H9 (cell line): ENCODE measurements at regions not wholly inside any gene's neighbourhood (a gene's known extent, or its start where the extent isn't known, plus 50 kb on each side); places are given as distances from the start of the nearest gene placed in this dataset.

Source experiments
- DNase-seq: peaks from one replicate; pipeline ENCODE4 v3.0.0-alpha.2; 2017
- H2AFZ ChIP-seq: one replicate; pipeline ENCODE4 v1.6.1; 2013; ENCODE audit warnings: mild to moderate bottlenecking, low read length, control low read depth, moderate library complexity
- H2AK5ac ChIP-seq: 2 replicates; pipeline ENCODE4 v1.6.1; 2013; ENCODE audit warnings: low read length, control low read depth, mixed read lengths; ENCODE audit not compliant: insufficient read length
- H2BK120ac ChIP-seq: one replicate; pipeline ENCODE4 v1.6.1; 2013; ENCODE audit warnings: low read depth, mild to moderate bottlenecking, low read length, control low read depth, inconsistent platforms; ENCODE audit not compliant: poor library complexity, severe bottlenecking
- H2BK12ac ChIP-seq: 2 replicates; pipeline ENCODE4 v1.6.1; 2013; ENCODE audit warnings: low read length, control low read depth, mixed read lengths, low read depth; ENCODE audit not compliant: insufficient read length
- H2BK15ac ChIP-seq: 2 replicates; pipeline ENCODE4 v1.6.1; 2013; ENCODE audit warnings: low read depth, low read length, control low read depth
- H2BK20ac ChIP-seq: one replicate; pipeline ENCODE4 v1.6.1; 2013; ENCODE audit warnings: low read depth, mild to moderate bottlenecking, low read length, control low read depth, inconsistent platforms; ENCODE audit not compliant: poor library complexity, severe bottlenecking
- H2BK5ac ChIP-seq: 2 replicates; pipeline ENCODE4 v1.6.1; 2013; ENCODE audit warnings: low read length, control low read depth, mixed read lengths; ENCODE audit not compliant: insufficient read length
- H3K14ac ChIP-seq: 2 replicates; pipeline ENCODE4 v1.6.1; 2013; ENCODE audit warnings: low read length, control low read depth; ENCODE audit not compliant: insufficient read depth
- H3K18ac ChIP-seq: 2 replicates; pipeline ENCODE4 v1.6.1; 2013; ENCODE audit warnings: low read depth, mild to moderate bottlenecking, mixed read lengths, low read length, control low read depth; ENCODE audit not compliant: insufficient read length
- H3K23ac ChIP-seq: 2 replicates; pipeline ENCODE4 v1.6.1; 2013; ENCODE audit warnings: low read length, control low read depth, mixed read lengths, low read depth; ENCODE audit not compliant: insufficient read length
- H3K23me2 ChIP-seq: 2 replicates; pipeline ENCODE4 v1.6.1; 2013; ENCODE audit warnings: low read depth, mild to moderate bottlenecking, mixed read lengths, low read length, control low read depth; ENCODE audit not compliant: insufficient read length, poor library complexity, severe bottlenecking
- H3K27ac ChIP-seq: 2 replicates; pipeline ENCODE4 v1.5.1; 2013; ENCODE audit warnings: low read length, control low read depth, mixed read lengths, low read depth; ENCODE audit not compliant: insufficient read length
- H3K27me3 ChIP-seq: 2 replicates; pipeline ENCODE4 v1.6.1; 2013; ENCODE audit warnings: low read length, control low read depth, inconsistent platforms; ENCODE audit not compliant: insufficient read depth
- H3K4ac ChIP-seq: 2 replicates; pipeline ENCODE4 v1.6.1; 2013; ENCODE audit warnings: low read depth, mild to moderate bottlenecking, control low read depth, inconsistent platforms, low read length, moderate library complexity
- H3K4me1 ChIP-seq: 2 replicates; pipeline ENCODE4 v1.6.1; 2013; ENCODE audit warnings: low read length, control low read depth, inconsistent platforms; ENCODE audit not compliant: insufficient read depth
- H3K4me2 ChIP-seq: 2 replicates; pipeline ENCODE4 v1.6.1; 2013; ENCODE audit warnings: low read length, control low read depth, mixed read lengths; ENCODE audit not compliant: insufficient read length, insufficient read depth
- H3K56ac ChIP-seq: 2 replicates; pipeline ENCODE4 v1.6.1; 2013; ENCODE audit warnings: low read depth, mild to moderate bottlenecking, mixed read lengths, low read length, control low read depth; ENCODE audit not compliant: insufficient read length
- H3K79me1 ChIP-seq: 2 replicates; pipeline ENCODE4 v1.6.1; 2013; ENCODE audit warnings: low read depth, mild to moderate bottlenecking, moderate library complexity, low read length, control low read depth, inconsistent platforms; ENCODE audit not compliant: insufficient read depth, poor library complexity, severe bottlenecking
- H3K79me2 ChIP-seq: 2 replicates; pipeline ENCODE4 v1.6.1; 2013; ENCODE audit warnings: low read length, control low read depth, inconsistent platforms; ENCODE audit not compliant: insufficient read depth
- H3K9ac ChIP-seq: 2 replicates; pipeline ENCODE4 v1.6.1; 2013; ENCODE audit warnings: low read length, control low read depth, mixed read lengths; ENCODE audit not compliant: insufficient read length; ENCODE audit errors: extremely low read depth
- H3K9me3 ChIP-seq: one replicate; pipeline ENCODE4 v1.6.1; 2013; ENCODE audit warnings: low read depth, low read length, inconsistent platforms; ENCODE audit not compliant: control insufficient read depth
- H3T11ph ChIP-seq: one replicate; pipeline ENCODE4 v1.6.1; 2013; ENCODE audit warnings: mild to moderate bottlenecking, low read length, control low read depth, inconsistent platforms
- H4K20me1 ChIP-seq: one replicate; pipeline ENCODE4 v1.6.1; 2013; ENCODE audit not compliant: control insufficient read depth, insufficient read length, insufficient read depth
- H4K5ac ChIP-seq: 2 replicates; pipeline ENCODE4 v1.6.1; 2013; ENCODE audit warnings: low read depth, mild to moderate bottlenecking, mixed read lengths, low read length, control low read depth; ENCODE audit not compliant: insufficient read length
- H4K8ac ChIP-seq: replicated peaks from 2 replicates; pipeline ENCODE4 v1.6.1; 2013; ENCODE audit warnings: low read length, control low read depth, mixed read lengths, low read depth; ENCODE audit not compliant: insufficient read length
- H4K91ac ChIP-seq: 2 replicates; pipeline ENCODE4 v1.6.1; 2013; ENCODE audit warnings: low read depth, mild to moderate bottlenecking, moderate library complexity, mixed read lengths, low read length, control low read depth; ENCODE audit not compliant: insufficient read length
- H3K27ac Mint-ChIP-seq, 3 experiments: 2 replicates in 2 of 3; 3 replicates in 1 of 3; pipeline ENCODE4 v1.8.0; 2020 to 2021; ENCODE audit warnings: mixed read lengths in 3 of 3, mild to moderate bottlenecking in 1 of 3, moderate library complexity in 1 of 3
- H3K27me3 Mint-ChIP-seq: 2 replicates; pipeline ENCODE4 v1.8.0; 2021; ENCODE audit warnings: low read depth, mild to moderate bottlenecking, moderate library complexity, mixed read lengths
- H3K36me3 Mint-ChIP-seq, 3 experiments: 2 replicates in 2 of 3; 3 replicates in 1 of 3; pipeline ENCODE4 v1.8.0; 2020 to 2021; ENCODE audit warnings: low read depth in 3 of 3, mixed read lengths in 3 of 3; ENCODE audit not compliant: insufficient read depth in 1 of 3
- H3K4me1 Mint-ChIP-seq, 2 experiments: 2 replicates each; pipeline ENCODE4 v1.8.0; 2020; ENCODE audit warnings: mixed read lengths in 2 of 2
- H3K4me3 Mint-ChIP-seq, 2 experiments: 2 replicates in 1 of 2; 3 replicates in 1 of 2; pipeline ENCODE4 v1.8.0; 2020 to 2021; ENCODE audit warnings: mild to moderate bottlenecking in 2 of 2, mixed read lengths in 2 of 2, moderate library complexity in 1 of 2
- H3K9me3 Mint-ChIP-seq, 2 experiments: 2 replicates in 1 of 2; 3 replicates in 1 of 2; pipeline ENCODE4 v1.8.0; 2020; ENCODE audit warnings: mild to moderate bottlenecking in 2 of 2, mixed read lengths in 2 of 2, moderate library complexity in 1 of 2
- CTCF ChIP-seq: fragments of 200-600 bp; sonication (generic); conservative IDR thresholded peaks from 3 replicates; pipeline ENCODE4 v1.8.0; 2021; ENCODE audit warnings: antibody characterized with exemption, mild to moderate bottlenecking
- WGBS: extraction: QIAGEN DNeasy Blood & Tissue Kit; methylation state at CpG from one replicate; pipeline ENCODE4 v1.1.7; 2013; ENCODE audit warnings: missing lambda C conversion rate, low lambda C conversion rate, mixed read lengths; ENCODE audit not compliant: insufficient read length; ENCODE audit errors: extremely low coverage; 5-methylcytosine and 5-hydroxymethylcytosine counted together

GRCh38 chr14:87567618-87568295 is 425.2 kb downstream of the GALC start:
- Histone ChIP-seq H2BK15ac (no peak overlapping the region), H4K8ac (no peak overlapping the region), H3K27me3 (no peaks in the 10 kb centered on the region), H2BK12ac (no peak overlapping the region), H3K4me2 (no peak overlapping the region), H3K79me1 (no peaks in the 10 kb centered on the region), H3K9me3 (no peaks in the 10 kb centered on the region), H4K20me1 (no peaks in the 10 kb centered on the region), H3K4ac (no peak overlapping the region), H3K4me1 (no peaks in the 10 kb centered on the region), H3K23ac (no peak overlapping the region), H3K14ac (no peak overlapping the region), H3K56ac (no peak overlapping the region), H3K9ac (no peak overlapping the region), H2BK20ac (no peak overlapping the region), H3K27ac (no peak overlapping the region), H3K23me2 (no peaks in the 10 kb centered on the region), H3K79me2 (no peaks in the 10 kb centered on the region), H4K91ac (no peak overlapping the region), H2AFZ (no peak overlapping the region), H2BK5ac (no peak overlapping the region), H4K5ac (no peak overlapping the region), H3T11ph (no peak overlapping the region), H2AK5ac (no peak overlapping the region), H2BK120ac (no peak overlapping the region), H3K18ac (no peak overlapping the region)
- Mint-ChIP-seq H3K27me3 (no peaks in the 10 kb centered on the region), H3K4me3 (no peak overlapping the region), H3K36me3 (peaks cover 0 to 5% (median 2%) of the 10 kb centered on the region in 3 experiments; a peak in 4 of 7 replicates), H3K9me3 (peaks cover 7 to 14% of the 10 kb centered on the region in 2 experiments), H3K4me1 (0 out of 4 replicates have a peak, but pooled peaks cover 0 to 4% of the 10 kb centered on the region in 2 experiments), H3K27ac (no peak overlapping the region)
- no peak for TF ChIP-seq CTCF
- DNase-seq, result no peak
- no CpG with 5 or more reads among the region's 4 CpGs for WGBS
